WTC11 (cell line): ENCODE measurements at regions not wholly inside any gene's neighbourhood (a gene's known extent, or its start where the extent isn't known, plus 50 kb on each side); places are given as distances from the start of the nearest gene placed in this dataset.

Experiments used
- ATAC-seq: fragments of 200-7000 bp; cut with Tn5 transposase; 2 replicates; pipeline ENCODE4 v1.10.0; 2021; ENCODE audit warnings: mild to moderate bottlenecking, moderate library complexity
- CTCF ChIA-PET: fragments of 300-600 bp; sonication (Branson Sonifier 250); formaldehyde crosslinking; loops from one replicate; lab custom pipeline; 2021; ENCODE audit warnings: antibody characterized with exemption; lab: Charles Lee
- POLR2A ChIA-PET: fragments of 350-600 bp; sonication (Branson Sonifier 250); formaldehyde crosslinking; loops from one replicate; lab custom pipeline; 2021; ENCODE audit warnings: antibody characterized with exemption; lab: Charles Lee
- DNase-seq: peaks from one replicate; pipeline ENCODE4 v3.0.0; 2021; ENCODE audit warnings: low spot score
- H3K27ac Mint-ChIP-seq: 2 replicates; pipeline ENCODE4 v1.8.0; 2021; ENCODE audit warnings: mixed read lengths
- H3K27me3 Mint-ChIP-seq: 2 replicates; pipeline ENCODE4 v1.8.0; 2021; ENCODE audit warnings: low read depth, mild to moderate bottlenecking, moderate library complexity, mixed read lengths
- H3K36me3 Mint-ChIP-seq: 2 replicates; pipeline ENCODE4 v1.8.0; 2021; ENCODE audit warnings: mixed read lengths
- H3K4me1 Mint-ChIP-seq: 2 replicates; pipeline ENCODE4 v1.8.0; 2022; ENCODE audit warnings: mixed read lengths
- H3K4me3 Mint-ChIP-seq: 2 replicates; pipeline ENCODE4 v1.8.0; 2021; ENCODE audit warnings: mild to moderate bottlenecking, moderate library complexity, mixed read lengths
- H3K9me3 Mint-ChIP-seq: 2 replicates; pipeline ENCODE4 v1.8.0; 2021; ENCODE audit warnings: mixed read lengths
- ATF2 ChIP-seq: sonication (generic); formaldehyde crosslinking; IDR thresholded peaks from 2 replicates; pipeline ENCODE4 v1.8.1; 2022; ENCODE audit warnings: low read depth, missing genetic modification reagents, borderline replicate concordance
- ATF3 ChIP-seq: sonication (generic); formaldehyde crosslinking; conservative IDR thresholded peaks from 2 replicates; pipeline ENCODE4 v1.8.1; 2022; ENCODE audit warnings: mild to moderate bottlenecking, missing genetic modification reagents
- ATF6 ChIP-seq: sonication (generic); formaldehyde crosslinking; IDR thresholded peaks from 2 replicates; pipeline ENCODE4 v1.8.1; 2023; ENCODE audit warnings: mild to moderate bottlenecking, missing genetic modification reagents
- CDX4 ChIP-seq: fragments of 250-450 bp; sonication (Bioruptor Pico); IDR thresholded peaks from 2 replicates; pipeline ENCODE4 v1.9.0; 2021; ENCODE audit warnings: moderate library complexity, mild to moderate bottlenecking, inconsistent platforms, borderline replicate concordance
- E2F5 ChIP-seq: sonication (generic); formaldehyde crosslinking; IDR thresholded peaks from 2 replicates; pipeline ENCODE4 v1.8.1; 2022; ENCODE audit warnings: mild to moderate bottlenecking, moderate library complexity, missing genetic modification reagents
- ELF4 ChIP-seq: sonication (generic); formaldehyde crosslinking; IDR thresholded peaks from 2 replicates; pipeline ENCODE4 v1.8.1; 2022; ENCODE audit warnings: low read depth, mild to moderate bottlenecking, moderate library complexity, missing genetic modification reagents
- EMX1 ChIP-seq: fragments of 250-450 bp; sonication (Bioruptor Pico); IDR thresholded peaks from 2 replicates; pipeline ENCODE4 v1.8.0; 2021; ENCODE audit warnings: mild to moderate bottlenecking
- ESRRA ChIP-seq: sonication (generic); formaldehyde crosslinking; IDR thresholded peaks from 2 replicates; pipeline ENCODE4 v1.8.1; 2022; ENCODE audit warnings: mild to moderate bottlenecking, missing genetic modification reagents, borderline replicate concordance
- NR3C1 ChIP-seq: sonication (generic); formaldehyde crosslinking; conservative IDR thresholded peaks from 2 replicates; pipeline ENCODE4 v1.8.1; 2023; ENCODE audit warnings: low read depth, mild to moderate bottlenecking, missing genetic modification reagents
- OVOL2 ChIP-seq: fragments of 250-450 bp; sonication (Bioruptor Pico); IDR thresholded peaks from 2 replicates; pipeline ENCODE4 v1.9.0; 2021; ENCODE audit warnings: mild to moderate bottlenecking, borderline replicate concordance
- PRDM15 ChIP-seq: sonication (generic); formaldehyde crosslinking; IDR thresholded peaks from 2 replicates; pipeline ENCODE4 v1.8.0; 2022; ENCODE audit warnings: missing genetic modification reagents
- PRRX2 ChIP-seq: fragments of 250-450 bp; sonication (Bioruptor Pico); IDR thresholded peaks from 2 replicates; pipeline ENCODE4 v1.8.0; 2021; ENCODE audit warnings: mild to moderate bottlenecking
- SMAD3 ChIP-seq: sonication (generic); formaldehyde crosslinking; IDR thresholded peaks from 2 replicates; pipeline ENCODE4 v1.8.0; 2022; ENCODE audit warnings: missing genetic modification reagents, mild to moderate bottlenecking, borderline replicate concordance
- SMAD4 ChIP-seq: sonication (generic); formaldehyde crosslinking; IDR thresholded peaks from 2 replicates; pipeline ENCODE4 v1.8.0; 2022; ENCODE audit warnings: mild to moderate bottlenecking, missing genetic modification reagents
- TEAD1 ChIP-seq: sonication (generic); formaldehyde crosslinking; IDR thresholded peaks from 2 replicates; pipeline ENCODE4 v1.8.0; 2022; ENCODE audit warnings: mild to moderate bottlenecking, missing genetic modification reagents
- TEAD4 ChIP-seq: sonication (generic); formaldehyde crosslinking; IDR thresholded peaks from 2 replicates; pipeline ENCODE4 v1.8.0; 2022; ENCODE audit warnings: mild to moderate bottlenecking, missing genetic modification reagents
- USF2 ChIP-seq: sonication (generic); formaldehyde crosslinking; IDR thresholded peaks from 2 replicates; pipeline ENCODE4 v1.8.1; 2023; ENCODE audit warnings: mild to moderate bottlenecking, missing genetic modification reagents, moderate library complexity
- ZNF219 ChIP-seq: sonication (generic); formaldehyde crosslinking; IDR thresholded peaks from 2 replicates; pipeline ENCODE4 v1.8.0; 2023; ENCODE audit warnings: missing genetic modification reagents, mild to moderate bottlenecking, borderline replicate concordance
- ZNF532 ChIP-seq: fragments of 250-450 bp; sonication (Bioruptor Pico); IDR thresholded peaks from 2 replicates; pipeline ENCODE4 v1.9.0; 2021; ENCODE audit warnings: mild to moderate bottlenecking, borderline replicate concordance

GRCh38 chr3:79973917-79974595, 206.3 kb upstream of the ROBO1 start:
- ChIA-PET CTCF (no interaction called here), POLR2A (no interaction called here)
- H3K27me3 Mint-ChIP-seq: no peaks in the 10 kb centered on the region
- no peak for DNase-seq
- H3K27ac Mint-ChIP-seq: no peak overlapping the region
- H3K36me3 Mint-ChIP-seq: no peaks in the 10 kb centered on the region
- no peak for ATAC-seq
- peaks cover 8% of the 10 kb centered on the region for H3K9me3 Mint-ChIP-seq
- no peaks in the 10 kb centered on the region for H3K4me1 Mint-ChIP-seq
- TF ChIP-seq CDX4 (no peak), EMX1 (CRISPR knock-in tag) (no peak), SMAD3 (CRISPR knock-in tag) (no peak), TEAD4 (CRISPR knock-in tag) (no peak), ATF3 (CRISPR knock-in tag) (no peak), TEAD1 (no peak), ELF4 (CRISPR knock-in tag) (no peak), NR3C1 (CRISPR knock-in tag) (no peak), ZNF532 (CRISPR knock-in tag) (no peak), ATF2 (CRISPR knock-in tag) (no peak), ATF6 (CRISPR knock-in tag) (no peak), SMAD4 (CRISPR knock-in tag) (no peak), ZNF219 (no peak), ESRRA (no peak)
- no peak overlapping the region for H3K4me3 Mint-ChIP-seq

- no peaks in the 10 kb centered on the region for H3K36me3 Mint-ChIP-seq
- CTCF ChIA-PET: no interaction called here
- POLR2A ChIA-PET: no interaction called here
- TF ChIP-seq USF2 (CRISPR knock-in tag): no peak
- no peak for TF ChIP-seq PRRX2 (CRISPR knock-in tag)
- no peak for TF ChIP-seq E2F5
- no peak for TF ChIP-seq PRDM15
- no peak for TF ChIP-seq OVOL2 (CRISPR knock-in tag)
- TF ChIP-seq ATF2 (CRISPR knock-in tag): no peak
These were observed 205.7 kb upstream of the ROBO1 start for GRCh38 chr3:79973482-79973881.

More at GRCh38 chr3:79973482-79973881, 205.7 kb upstream of the ROBO1 start:
- peaks cover 6% of the 10 kb centered on the region; the same call in 1 of the 2 replicates for H3K9me3 Mint-ChIP-seq
- H3K27ac Mint-ChIP-seq: no peak overlapping the region
- H3K27me3 Mint-ChIP-seq: no peaks in the 10 kb centered on the region
- ATAC-seq: no peak
- DNase-seq: no peak
- no peak overlapping the region for H3K4me3 Mint-ChIP-seq
- no peaks in the 10 kb centered on the region for H3K4me1 Mint-ChIP-seq
